Testis (tissue), 2 donors: ENCODE measurements at regions not wholly inside any gene's neighbourhood (a gene's known extent, or its start where the extent isn't known, plus 50 kb on each side); places are given as distances from the start of the nearest gene placed in this dataset.

Experiments used
- DNase-seq: peaks from one replicate; pipeline ENCODE4 v3.0.0-alpha.2; 2019
- H3K27ac ChIP-seq, 2 donors: fragments of 200-600 bp; sonication (generic); one replicate each; pipeline ENCODE4 v1.5.1; 2019
- H3K27me3 ChIP-seq: fragments of 200-600 bp; sonication (generic); one replicate; pipeline ENCODE4 v1.5.1; 2019
- H3K36me3 ChIP-seq: fragments of 200-600 bp; sonication (generic); one replicate; pipeline ENCODE4 v1.5.1; 2017; ENCODE audit warnings: low read depth; ENCODE audit errors: missing control alignments
- H3K4me1 ChIP-seq: fragments of 200-600 bp; sonication (generic); one replicate; pipeline ENCODE4 v1.5.1; 2019
- H3K4me3 ChIP-seq, 2 donors: fragments of 200-600 bp; sonication (generic); one replicate each; pipeline ENCODE4 v1.5.1; 2017 to 2019
- H3K9me3 ChIP-seq: fragments of 200-600 bp; sonication (generic); one replicate; pipeline ENCODE4 v1.5.1; 2017
- POLR2A ChIP-seq: fragments of 450-650 bp; IDR thresholded peaks from one replicate; pipeline ENCODE4 v1.6.1; 2017; ENCODE audit warnings: antibody characterized with exemption, mild to moderate bottlenecking, moderate library complexity
- WGBS, 2 donors: methylation state at CpG; one replicate each; pipeline ENCODE4 v1.1.5; 2018; 5-methylcytosine and 5-hydroxymethylcytosine counted together
- intact Hi-C: fragments of 100-400 bp; cut with DNase I; formaldehyde crosslinking; loops from one replicate; pipeline ENCODE4 v1.15.1; 2023; ENCODE audit warnings: low total_unique reads
- TF ChIP-seq, protein P1 (sequence below), 3 experiments: fragments of 450-650 bp in 2 of 3; fragments of 200-600 bp in 1 of 3; sonication (generic) in 1 of 3; IDR thresholded peaks; one replicate each; pipeline ENCODE4 v1.5.1; 2016 to 2019; ENCODE audit warnings: antibody characterized with exemption in 3 of 3, mild to moderate bottlenecking in 2 of 3, moderate library complexity in 1 of 3

DNA sequence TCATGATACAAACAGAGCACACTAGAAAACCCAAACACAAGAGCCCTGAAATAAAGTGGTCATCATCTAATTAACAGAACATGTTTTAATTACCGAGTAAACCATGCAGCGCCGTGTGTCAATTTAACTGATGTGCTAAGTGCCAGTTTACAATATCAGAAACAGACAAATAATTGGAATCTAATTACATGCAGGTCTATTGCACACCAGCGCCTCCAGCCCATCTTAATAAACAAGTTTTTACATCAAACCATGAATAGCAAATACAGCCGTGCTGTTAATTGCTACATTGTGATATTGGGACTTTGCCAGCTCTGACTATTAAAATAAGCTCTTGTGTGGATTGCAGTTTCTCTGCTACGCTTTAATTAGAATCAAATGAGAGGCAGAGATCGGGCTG is 510.2 kb upstream of the MDFIC2 start:
- Histone ChIP-seq H3K9me3 (no peaks in the 10 kb centered on the region), H3K36me3 (no peaks in the 10 kb centered on the region), H3K27ac (no peak overlapping the region), H3K4me3 (no peak overlapping the region), H3K27me3 (no peaks in the 10 kb centered on the region), H3K4me1 (no peaks in the 10 kb centered on the region)
- WGBS, 2 donors = 63 to 66% methylated on average over 7 of the region's 7 CpGs
- TF ChIP-seq, protein P1, sequence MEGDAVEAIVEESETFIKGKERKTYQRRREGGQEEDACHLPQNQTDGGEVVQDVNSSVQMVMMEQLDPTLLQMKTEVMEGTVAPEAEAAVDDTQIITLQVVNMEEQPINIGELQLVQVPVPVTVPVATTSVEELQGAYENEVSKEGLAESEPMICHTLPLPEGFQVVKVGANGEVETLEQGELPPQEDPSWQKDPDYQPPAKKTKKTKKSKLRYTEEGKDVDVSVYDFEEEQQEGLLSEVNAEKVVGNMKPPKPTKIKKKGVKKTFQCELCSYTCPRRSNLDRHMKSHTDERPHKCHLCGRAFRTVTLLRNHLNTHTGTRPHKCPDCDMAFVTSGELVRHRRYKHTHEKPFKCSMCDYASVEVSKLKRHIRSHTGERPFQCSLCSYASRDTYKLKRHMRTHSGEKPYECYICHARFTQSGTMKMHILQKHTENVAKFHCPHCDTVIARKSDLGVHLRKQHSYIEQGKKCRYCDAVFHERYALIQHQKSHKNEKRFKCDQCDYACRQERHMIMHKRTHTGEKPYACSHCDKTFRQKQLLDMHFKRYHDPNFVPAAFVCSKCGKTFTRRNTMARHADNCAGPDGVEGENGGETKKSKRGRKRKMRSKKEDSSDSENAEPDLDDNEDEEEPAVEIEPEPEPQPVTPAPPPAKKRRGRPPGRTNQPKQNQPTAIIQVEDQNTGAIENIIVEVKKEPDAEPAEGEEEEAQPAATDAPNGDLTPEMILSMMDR (IDR thresholded peaks at IDR 0.05) = no peak
- TF ChIP-seq POLR2A = no peak
- no peak for DNase-seq
- intact Hi-C loops = no loop called here

DNA sequence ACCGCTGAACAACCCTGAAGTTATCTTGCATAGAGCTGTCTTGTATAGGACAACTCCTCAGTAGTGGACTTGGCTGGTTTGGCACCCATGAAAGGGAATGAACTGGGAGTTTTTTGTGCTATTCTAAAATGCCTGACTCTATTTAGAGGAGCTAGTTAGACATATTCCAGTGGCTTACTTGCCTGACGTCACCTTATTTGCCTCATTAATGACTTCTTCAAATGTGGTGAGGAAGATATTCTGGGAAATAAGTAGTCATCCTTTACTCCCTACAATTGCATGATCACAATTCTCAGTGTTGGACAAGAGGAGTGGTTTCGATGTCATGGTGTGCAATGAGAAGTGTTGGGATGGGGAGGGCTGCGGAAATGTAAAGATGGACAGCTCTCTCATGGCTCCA is 509.2 kb upstream of the MDFIC2 start:
- DNase-seq = no peak
- Histone ChIP-seq H3K27ac (no peak overlapping the region), H3K27me3 (no peaks in the 10 kb centered on the region), H3K4me3 (no peak overlapping the region), H3K36me3 (no peaks in the 10 kb centered on the region), H3K9me3 (no peaks in the 10 kb centered on the region), H3K4me1 (no peaks in the 10 kb centered on the region)
- intact Hi-C loops = no loop called here
- TF ChIP-seq, protein P1 (IDR thresholded peaks at IDR 0.05) = no peak
- whole genome bisulfite sequencing, 2 donors = 94% methylated on average over 4 of the region's 4 CpGs

DNA sequence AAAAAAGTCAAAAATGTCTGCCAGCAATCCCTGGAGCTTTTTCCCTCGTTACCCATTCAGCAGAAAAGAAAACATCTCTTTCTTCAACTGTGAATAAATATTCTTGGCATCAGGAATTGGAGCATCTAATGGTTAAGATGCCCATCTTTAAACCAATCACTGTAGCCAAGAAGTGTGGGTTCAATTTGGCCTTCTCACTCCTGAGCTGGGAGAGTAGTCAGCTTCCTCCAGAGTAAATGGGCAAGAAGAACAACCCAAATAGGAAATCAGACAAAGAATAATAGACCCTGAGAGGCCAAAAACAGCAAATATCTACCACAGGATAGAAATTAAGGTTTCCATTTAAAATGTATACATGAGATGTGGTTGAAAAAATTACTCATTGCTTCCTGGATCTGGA is 508.0 kb upstream of the MDFIC2 start:
- intact Hi-C loops = no loop called here
- 82 to 88% methylated on average over 1 of the region's 1 CpG for WGBS, 2 donors
- no peak overlapping the region for H3K4me3 ChIP-seq
- no peak for DNase-seq
- no peaks in the 10 kb centered on the region for H3K4me1 ChIP-seq
- no peak overlapping the region for H3K27ac ChIP-seq
- no peaks in the 10 kb centered on the region for H3K27me3 ChIP-seq
- H3K36me3 ChIP-seq = no peaks in the 10 kb centered on the region
- H3K9me3 ChIP-seq = no peaks in the 10 kb centered on the region
- TF ChIP-seq POLR2A = no peak
- TF ChIP-seq, protein P1 (IDR thresholded peaks at IDR 0.05) = no peak

DNA sequence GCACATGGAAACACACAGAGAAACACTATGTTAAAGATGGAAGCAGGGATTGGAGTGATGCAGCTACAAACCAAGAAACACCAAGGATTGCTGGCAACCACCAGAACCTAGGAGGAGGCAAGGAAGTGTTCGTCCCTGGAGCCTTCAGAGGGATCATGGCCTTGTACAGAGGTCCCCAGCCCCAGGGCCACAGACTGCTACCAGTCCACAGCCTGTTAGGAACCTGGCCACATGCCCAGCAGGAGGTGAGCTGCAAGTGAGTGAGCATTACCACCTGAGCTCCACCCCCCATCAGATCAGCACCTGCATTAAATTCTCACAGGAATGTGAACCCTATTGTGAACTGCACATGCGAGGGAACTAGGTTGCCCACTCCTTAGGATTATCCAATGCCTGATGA is 505.7 kb upstream of the MDFIC2 start:
- Histone ChIP-seq H3K27me3 (no peaks in the 10 kb centered on the region), H3K27ac (no peak overlapping the region), H3K4me1 (no peaks in the 10 kb centered on the region), H3K4me3 (no peak overlapping the region), H3K9me3 (no peaks in the 10 kb centered on the region), H3K36me3 (no peaks in the 10 kb centered on the region)
- TF ChIP-seq, protein P1 (IDR thresholded peaks at IDR 0.05) = no peak
- no peak for TF ChIP-seq POLR2A
- intact Hi-C loops = no loop called here
- 88 to 96% methylated on average over 1 to 2 of the region's 2 CpGs for WGBS, 2 donors
- DNase-seq = no peak

DNA sequence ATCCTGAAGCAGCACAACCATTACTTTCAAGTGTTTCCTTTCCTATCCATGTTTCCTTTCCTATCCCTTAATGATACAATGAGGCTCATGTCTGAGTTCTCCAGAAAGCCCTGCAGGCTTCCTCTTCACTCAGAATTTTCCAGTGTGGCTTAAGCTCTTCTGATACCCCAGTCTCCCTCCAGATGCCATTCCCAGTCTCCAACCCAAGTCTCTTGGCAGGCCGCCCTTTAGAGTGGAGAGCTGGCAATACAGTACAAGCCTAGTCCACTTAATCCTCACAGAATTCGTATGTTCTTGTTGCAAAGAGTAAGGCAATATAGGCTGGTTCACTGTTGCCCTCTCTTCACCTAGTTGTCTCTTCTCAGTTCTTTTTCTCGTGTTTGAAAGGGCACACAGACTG is 503.9 kb upstream of the MDFIC2 start:
- TF ChIP-seq, protein P1 (IDR thresholded peaks at IDR 0.05) = no peak
- TF ChIP-seq POLR2A = no peak
- H3K36me3 ChIP-seq = no peaks in the 10 kb centered on the region
- no peak for DNase-seq
- 93 to 97% methylated on average over 3 of the region's 3 CpGs for WGBS, 2 donors
- H3K9me3 ChIP-seq = no peaks in the 10 kb centered on the region
- H3K27ac ChIP-seq = no peak overlapping the region
- no peaks in the 10 kb centered on the region for H3K27me3 ChIP-seq
- no peaks in the 10 kb centered on the region for H3K4me1 ChIP-seq
- intact Hi-C loops = no loop called here
- H3K4me3 ChIP-seq = no peak overlapping the region
